ENCODE measurements at regions not wholly inside any gene's neighbourhood (a gene's known extent, or its start where the extent isn't known, plus 50 kb on each side); places are given as distances from the start of the nearest gene placed in this dataset.

DNA sequence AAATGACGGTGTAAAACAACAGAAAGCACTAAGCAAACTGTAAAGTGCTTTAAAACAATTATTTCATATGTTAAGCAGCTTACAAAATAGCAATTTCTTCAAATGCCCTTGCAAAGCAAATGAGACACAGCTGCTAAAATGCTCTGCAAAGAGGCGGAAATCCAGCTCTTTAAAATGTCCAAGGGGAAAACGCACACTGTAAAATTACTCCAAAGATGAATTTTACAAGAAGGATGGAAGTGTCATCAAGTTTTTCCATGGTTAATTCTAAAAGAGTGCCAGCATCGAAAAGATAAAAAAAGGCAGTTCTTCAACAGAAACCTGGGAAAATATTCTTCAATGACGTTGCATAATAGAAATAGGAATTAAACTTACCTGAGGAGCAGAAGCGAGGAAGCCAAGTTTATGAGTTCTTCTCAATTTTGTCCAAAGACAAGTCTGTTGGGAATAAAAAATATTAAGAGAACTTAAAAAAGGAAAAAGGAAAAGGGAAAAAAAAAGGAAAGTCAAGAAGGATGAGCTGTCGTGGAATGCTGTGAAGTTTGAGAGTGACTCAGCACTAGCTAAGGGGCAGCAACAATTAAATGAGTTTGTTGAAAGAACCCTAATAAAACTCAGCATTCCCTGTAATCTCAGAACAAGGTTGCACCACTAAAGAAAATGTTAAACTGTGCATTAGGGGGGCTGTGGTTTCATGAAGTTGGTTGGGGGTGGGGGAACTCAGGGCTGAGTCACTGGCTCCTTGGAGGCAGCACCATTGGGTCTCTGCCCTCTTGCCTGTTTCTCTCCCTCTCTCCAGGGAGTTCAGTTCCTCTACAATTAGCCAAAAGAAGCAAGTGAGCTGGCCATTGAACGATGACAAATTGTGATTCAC lies 64.2 kb upstream of the BLID start:
- ATAC-seq, result no peak
- Histone ChIP-seq H3K4me1 (no peaks in the 10 kb centered on the region), H3K27me3 (no peaks in the 10 kb centered on the region), H3K4me3 (no peak overlapping the region), H3K36me3 (replicated peaks in 1 of 2; ENCODE audit: insufficient read depth in 1 of 2, low read depth in 2 of 2) (no peaks in the 10 kb centered on the region), H3K9me3 (no peaks in the 10 kb centered on the region), H3K27ac (no peak overlapping the region)
- TF ChIP-seq, protein P1, sequence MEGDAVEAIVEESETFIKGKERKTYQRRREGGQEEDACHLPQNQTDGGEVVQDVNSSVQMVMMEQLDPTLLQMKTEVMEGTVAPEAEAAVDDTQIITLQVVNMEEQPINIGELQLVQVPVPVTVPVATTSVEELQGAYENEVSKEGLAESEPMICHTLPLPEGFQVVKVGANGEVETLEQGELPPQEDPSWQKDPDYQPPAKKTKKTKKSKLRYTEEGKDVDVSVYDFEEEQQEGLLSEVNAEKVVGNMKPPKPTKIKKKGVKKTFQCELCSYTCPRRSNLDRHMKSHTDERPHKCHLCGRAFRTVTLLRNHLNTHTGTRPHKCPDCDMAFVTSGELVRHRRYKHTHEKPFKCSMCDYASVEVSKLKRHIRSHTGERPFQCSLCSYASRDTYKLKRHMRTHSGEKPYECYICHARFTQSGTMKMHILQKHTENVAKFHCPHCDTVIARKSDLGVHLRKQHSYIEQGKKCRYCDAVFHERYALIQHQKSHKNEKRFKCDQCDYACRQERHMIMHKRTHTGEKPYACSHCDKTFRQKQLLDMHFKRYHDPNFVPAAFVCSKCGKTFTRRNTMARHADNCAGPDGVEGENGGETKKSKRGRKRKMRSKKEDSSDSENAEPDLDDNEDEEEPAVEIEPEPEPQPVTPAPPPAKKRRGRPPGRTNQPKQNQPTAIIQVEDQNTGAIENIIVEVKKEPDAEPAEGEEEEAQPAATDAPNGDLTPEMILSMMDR (IDR thresholded peaks at IDR 0.05), result no peak
- TF ChIP-seq POLR2A (IDR thresholded peaks at IDR 0.05), result no peak
- WGBS, 2 donors, result 70 to 73% methylated on average over 8 of the region's 8 CpGs
- intact Hi-C loops (cut with DNase I), result no loop called here
- no peak for DNase-seq

DNA sequence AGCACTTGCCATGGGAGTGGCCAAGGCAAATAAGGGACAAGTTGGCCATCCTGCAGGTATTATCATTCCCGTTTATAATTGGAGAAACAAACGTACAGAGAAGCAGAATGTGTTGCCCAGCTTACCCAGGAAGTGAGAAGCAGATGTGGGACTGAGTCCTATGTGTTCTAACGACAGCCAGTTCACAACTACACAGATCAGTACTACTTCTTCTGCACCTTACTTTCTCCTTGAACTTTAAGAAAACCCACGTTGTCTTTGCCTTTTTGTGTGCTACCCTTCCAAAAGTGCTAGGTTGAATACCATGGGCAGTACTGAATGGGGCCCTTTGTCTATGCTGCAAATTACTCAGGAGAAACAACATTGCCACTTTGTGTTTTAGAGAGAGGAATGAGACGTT lies 62.8 kb upstream of the BLID start:
- no peak overlapping the region for H3K4me3 ChIP-seq
- no peak for ATAC-seq
- no peaks in the 10 kb centered on the region for H3K27me3 ChIP-seq
- no peak for TF ChIP-seq POLR2A (IDR thresholded peaks at IDR 0.05)
- TF ChIP-seq, protein P1 (IDR thresholded peaks at IDR 0.05), result no peak
- no peak overlapping the region for H3K27ac ChIP-seq
- H3K9me3 ChIP-seq, result no peaks in the 10 kb centered on the region
- intact Hi-C loops (cut with DNase I), result no loop called here
- H3K36me3 ChIP-seq (replicated peaks in 1 of 2; ENCODE audit: insufficient read depth in 1 of 2, low read depth in 2 of 2), result no peaks in the 10 kb centered on the region
- no peak for DNase-seq
- H3K4me1 ChIP-seq, result no peaks in the 10 kb centered on the region
- 48 to 51% methylated on average over 5 of the region's 5 CpGs for WGBS, 2 donors

DNA sequence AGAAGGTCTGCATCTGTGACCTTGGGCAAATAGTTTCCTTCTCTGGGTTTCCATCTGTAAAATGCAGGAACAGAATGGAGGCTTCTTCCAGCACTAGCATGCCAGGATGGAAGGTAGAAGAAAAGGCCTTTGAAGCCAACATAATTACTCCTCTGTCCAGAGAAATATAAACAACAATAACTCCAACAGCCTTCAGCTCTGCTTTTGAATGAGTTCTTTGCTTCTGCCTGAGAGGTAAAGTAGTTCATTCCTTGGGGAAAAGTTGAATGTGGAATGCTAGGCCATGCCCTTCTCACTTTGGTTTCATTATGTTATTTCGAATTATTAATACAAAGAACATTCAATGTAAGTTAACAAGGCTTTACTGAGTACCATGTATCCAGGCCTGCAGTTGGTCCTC lies 61.2 kb upstream of the BLID start:
- ATAC-seq (no peak), DNase-seq (no peak)
- Histone ChIP-seq H3K9me3 (no peaks in the 10 kb centered on the region), H3K27ac (no peak overlapping the region), H3K36me3 (replicated peaks in 1 of 2; ENCODE audit: insufficient read depth in 1 of 2, low read depth in 2 of 2) (no peaks in the 10 kb centered on the region), H3K27me3 (no peaks in the 10 kb centered on the region), H3K4me1 (no peaks in the 10 kb centered on the region), H3K4me3 (no peak overlapping the region)
- TF ChIP-seq, protein P1 (IDR thresholded peaks at IDR 0.05), result no peak
- no peak for TF ChIP-seq POLR2A (IDR thresholded peaks at IDR 0.05)
- 57 to 76% methylated on average over 1 of the region's 1 CpG for WGBS, 2 donors
- intact Hi-C loops (cut with DNase I), result no loop called here

DNA sequence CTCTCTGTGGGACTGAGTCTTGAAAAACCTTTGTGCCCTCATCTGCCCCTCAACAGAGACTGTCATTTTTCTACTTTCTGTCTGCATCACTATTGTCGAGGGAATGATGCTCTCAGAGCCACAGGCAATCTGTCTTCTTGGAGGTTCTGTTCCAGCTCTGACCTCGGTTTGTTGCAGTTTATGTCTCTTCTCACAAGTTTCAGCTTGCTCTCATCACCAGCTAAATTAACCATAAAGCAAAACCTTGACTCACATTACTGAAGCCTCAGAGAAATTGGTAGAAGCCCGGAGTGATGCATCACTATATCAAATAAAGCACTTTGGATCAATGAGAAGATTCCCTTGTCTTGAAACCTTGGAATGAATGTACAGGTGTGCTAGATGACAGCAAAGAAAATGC lies 60.6 kb upstream of the BLID start:
- Histone ChIP-seq H3K4me3 (no peak overlapping the region), H3K4me1 (no peaks in the 10 kb centered on the region), H3K27me3 (no peaks in the 10 kb centered on the region), H3K27ac (no peak overlapping the region), H3K9me3 (no peaks in the 10 kb centered on the region), H3K36me3 (replicated peaks in 1 of 2; ENCODE audit: insufficient read depth in 1 of 2, low read depth in 2 of 2) (no peaks in the 10 kb centered on the region)
- TF ChIP-seq, protein P1 (IDR thresholded peaks at IDR 0.05), result no peak
- TF ChIP-seq POLR2A (IDR thresholded peaks at IDR 0.05), result no peak
- intact Hi-C loops (cut with DNase I), result no loop called here
- DNase-seq (no peak), ATAC-seq (no peak)
- 76 to 80% methylated on average over 3 of the region's 3 CpGs for WGBS, 2 donors

DNA sequence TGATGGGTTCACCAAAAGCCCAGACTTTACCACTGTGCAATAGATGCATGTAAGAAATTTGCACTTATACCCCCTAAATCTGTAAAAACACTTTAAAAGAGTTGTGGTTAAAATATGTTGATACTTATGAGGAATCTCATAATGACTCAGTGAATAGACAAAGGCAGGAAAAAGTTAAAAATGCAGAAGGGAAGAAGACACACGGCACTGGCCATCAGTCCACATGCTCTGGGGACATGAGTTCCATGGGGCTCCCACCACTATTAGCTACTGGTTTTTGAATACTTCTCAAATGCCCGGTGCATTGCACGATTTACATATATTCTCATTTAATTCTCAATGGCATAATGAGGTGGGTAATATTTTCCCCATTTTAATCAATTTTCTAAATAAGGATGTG lies 59.3 kb upstream of the BLID start:
- TF ChIP-seq, protein P1 (IDR thresholded peaks at IDR 0.05), result no peak
- no peak for TF ChIP-seq POLR2A (IDR thresholded peaks at IDR 0.05)
- no peak overlapping the region for H3K27ac ChIP-seq
- H3K4me3 ChIP-seq, result no peak overlapping the region
- intact Hi-C loops (cut with DNase I), result no loop called here
- DNase-seq, result no peak
- H3K36me3 ChIP-seq (replicated peaks in 1 of 2; ENCODE audit: insufficient read depth in 1 of 2, low read depth in 2 of 2), result no peaks in the 10 kb centered on the region
- H3K27me3 ChIP-seq, result no peaks in the 10 kb centered on the region
- no peaks in the 10 kb centered on the region for H3K4me1 ChIP-seq
- 77 to 86% methylated on average over 3 of the region's 3 CpGs for WGBS, 2 donors
- no peaks in the 10 kb centered on the region for H3K9me3 ChIP-seq
- ATAC-seq, result no peak

Measured in body of pancreas (tissue), 4 donors.